ENCODE measurements at regions not wholly inside any gene's neighbourhood (a gene's known extent, or its start where the extent isn't known, plus 50 kb on each side); places are given as distances from the start of the nearest gene placed in this dataset.

GRCh38 chr12:25364529-25365339 is 114.0 kb upstream of the KRAS start:
- TF ChIP-seq CTCF (IDR thresholded peaks at IDR 0.05) (no peak), POLR2A (IDR thresholded peaks at IDR 0.05) (no peak)

Data from thyroid gland (tissue), 4 donors.